Endothelial cell of hepatic sinusoid (primary cell): ENCODE measurements at regions not wholly inside any gene's neighbourhood (a gene's known extent, or its start where the extent isn't known, plus 50 kb on each side); places are given as distances from the start of the nearest gene placed in this dataset.
"Not testable (repeated sequence)": the region's sequence is repeated elsewhere in the genome, so short reads cannot be mapped to it uniquely, and the experiment has no call there.

ENCODE experiments used
- in situ Hi-C: cut with HindIII; loops from 2 replicates; pipeline ENCODE4 v1.10.0; 2017; ENCODE audit warnings: low sequenced_read_pairs

DNA sequence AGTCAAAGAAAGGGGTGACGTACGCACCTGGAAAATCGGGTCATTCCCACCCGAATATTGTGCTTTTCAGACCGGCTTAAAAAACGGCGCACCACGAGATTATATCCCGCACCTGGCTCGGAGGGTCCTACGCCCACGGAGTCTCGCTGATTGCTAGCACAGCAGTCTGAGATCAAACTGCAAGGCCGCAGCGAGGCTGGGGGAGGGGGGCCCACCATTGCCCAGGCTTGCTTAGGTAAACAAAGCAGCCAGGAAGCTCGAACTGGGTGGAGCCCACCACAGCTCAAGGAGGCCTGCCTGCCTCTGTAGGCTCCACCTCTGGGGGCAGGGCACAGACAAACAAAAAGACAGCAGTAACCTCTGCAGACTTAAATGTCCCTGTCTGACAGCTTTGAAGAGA, 117.0 kb upstream of the PTBP2 start:
- in situ Hi-C loops, result not testable (repeated sequence)

DNA sequence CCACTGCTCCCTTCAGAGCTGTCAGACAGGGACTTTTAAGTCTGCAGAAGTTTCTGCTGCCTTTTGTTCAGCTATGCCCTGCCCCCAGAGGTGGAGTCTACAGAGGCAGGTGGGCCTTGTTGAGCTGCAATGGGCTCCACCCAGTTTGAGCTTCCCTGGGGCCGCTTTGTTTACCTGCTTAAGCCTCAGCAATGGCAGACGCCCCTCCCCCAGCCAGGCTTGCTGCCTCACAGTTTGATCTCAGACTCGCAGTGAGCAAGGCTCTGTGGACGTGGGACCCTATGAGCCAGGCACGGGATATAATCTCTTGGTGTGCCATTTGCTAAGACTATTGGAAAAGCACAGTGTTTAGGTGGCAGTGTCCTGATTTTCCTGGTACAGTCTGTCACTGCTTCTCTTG, 104.2 kb upstream of the PTBP2 start:
- in situ Hi-C loops, result not testable (repeated sequence)

DNA sequence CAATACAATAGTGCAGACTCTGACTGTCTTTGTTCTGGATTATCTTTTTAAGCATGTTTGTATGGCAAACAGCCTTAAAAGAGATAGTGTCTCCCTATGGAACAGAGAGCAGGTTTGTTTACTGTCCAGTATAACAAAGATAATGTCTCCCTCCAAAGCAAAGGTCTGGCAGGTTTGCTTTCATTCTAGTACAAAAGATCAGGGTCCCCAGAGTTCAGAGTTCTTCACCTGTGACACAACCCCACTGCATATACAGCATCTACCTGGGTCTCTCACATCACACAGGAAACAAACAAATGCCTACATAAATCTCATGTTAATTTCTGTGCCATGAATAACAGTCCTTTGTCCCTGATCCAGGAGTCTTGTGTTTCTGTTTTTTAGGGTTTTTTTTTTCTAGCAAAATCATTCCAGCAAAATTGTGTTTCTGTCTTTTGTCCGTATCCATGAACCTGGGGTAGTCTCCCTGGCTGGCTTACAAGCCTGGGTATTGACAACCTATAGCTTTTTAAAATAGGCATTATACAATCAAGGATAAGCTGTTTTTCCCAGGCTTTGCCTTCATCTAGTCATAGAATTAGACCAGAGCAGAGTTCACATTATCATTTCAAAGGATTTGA, 89.4 kb upstream of the PTBP2 start:
- in situ Hi-C loops, result no loop called here

DNA sequence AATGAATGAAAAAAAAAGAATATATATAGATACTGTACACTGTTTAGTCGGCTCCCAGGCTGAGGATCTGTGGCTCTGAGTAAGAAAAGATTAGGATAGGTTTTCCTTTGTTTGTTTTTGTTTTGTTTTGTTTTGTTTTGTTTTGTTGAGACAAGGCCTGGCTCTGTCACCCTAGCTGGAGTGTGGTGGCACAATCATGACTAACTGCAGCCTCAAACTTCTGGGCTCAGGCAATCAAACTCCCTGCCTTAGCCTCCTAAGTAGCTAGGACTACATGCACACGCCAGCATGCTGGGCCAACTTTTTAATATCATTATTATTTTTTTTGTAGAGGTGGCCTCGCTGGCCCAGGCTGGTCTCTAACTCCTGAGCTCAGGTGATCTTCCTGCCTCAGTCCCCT, 87.9 kb upstream of the PTBP2 start:
- in situ Hi-C loops, result no loop called here

DNA sequence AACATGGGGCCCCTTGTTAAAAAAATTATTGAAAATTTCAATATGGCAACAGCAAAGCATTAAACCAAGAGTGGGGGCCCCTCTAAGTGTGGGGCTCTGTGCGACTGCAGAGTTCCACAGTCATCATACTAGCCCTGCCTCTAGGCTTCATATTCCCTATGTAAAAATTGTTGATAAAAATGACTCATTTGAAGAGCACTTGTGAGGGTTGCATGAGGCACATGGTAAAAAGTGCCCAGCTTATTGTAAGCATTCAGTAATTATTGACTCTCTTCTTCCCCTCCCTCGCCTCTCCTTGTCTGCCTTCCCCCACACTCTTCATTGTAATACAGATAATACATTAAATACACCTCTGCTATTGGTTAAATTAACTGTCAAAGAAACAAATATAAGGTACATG, 86.7 kb upstream of the PTBP2 start:
- in situ Hi-C loops, result no loop called here

DNA sequence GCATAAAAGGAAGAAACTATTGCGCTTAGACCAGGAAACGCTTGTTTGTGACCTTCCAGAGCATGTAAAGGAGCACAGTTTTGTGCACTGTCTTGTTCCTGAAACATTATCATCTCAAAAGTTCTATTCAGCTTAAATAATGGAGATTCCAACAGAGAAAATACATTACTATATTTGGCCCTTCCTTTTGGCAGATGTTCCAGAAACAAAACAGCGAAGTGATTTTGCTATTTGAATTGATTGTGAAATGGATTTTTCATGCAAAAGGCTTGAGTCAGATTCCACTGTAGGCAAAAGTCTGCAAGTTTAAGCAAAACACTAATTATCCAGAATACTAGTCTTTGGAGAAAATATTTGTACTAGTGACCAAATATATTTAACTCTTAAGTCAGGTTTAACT, 80.3 kb upstream of the PTBP2 start:
- in situ Hi-C loops, result no loop called here

DNA sequence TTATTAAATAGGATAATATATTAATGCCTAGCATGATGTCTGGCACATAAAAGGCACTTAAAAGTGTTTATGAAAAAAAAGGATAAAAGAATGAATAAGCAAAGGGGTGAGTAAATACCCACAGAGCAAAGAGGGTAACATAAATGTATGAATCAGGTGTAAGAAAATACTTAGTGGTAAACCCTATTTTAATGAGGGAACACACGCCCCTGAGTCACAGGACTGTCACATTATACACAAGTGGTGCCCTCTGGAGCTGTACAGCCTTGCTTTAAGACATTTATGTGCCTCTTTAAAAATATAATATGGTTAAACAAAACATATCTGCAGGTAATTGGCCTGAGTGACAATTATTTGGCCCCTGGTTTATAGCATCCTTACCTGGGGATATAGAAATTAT, 78.1 kb upstream of the PTBP2 start:
- in situ Hi-C loops, result no loop called here

DNA sequence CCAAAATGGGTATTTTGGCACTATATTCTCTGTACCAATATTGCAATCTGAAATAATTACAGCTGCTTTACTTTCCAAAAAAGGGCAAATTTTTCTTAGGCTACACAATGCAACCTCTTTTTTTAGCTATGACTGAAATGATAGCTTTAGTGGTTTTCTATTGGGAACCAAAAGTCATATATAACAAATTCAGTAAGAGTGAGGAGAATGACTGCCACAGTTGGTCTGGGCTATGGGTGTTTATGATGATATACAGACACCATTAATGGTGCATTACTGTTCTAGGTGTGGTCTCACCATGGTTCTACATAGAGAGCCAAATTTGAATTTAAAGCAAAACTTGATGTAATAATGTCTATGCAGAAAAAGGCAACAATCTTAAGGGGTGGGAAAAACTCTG, 72.3 kb upstream of the PTBP2 start:
- in situ Hi-C loops, result no loop called here

DNA sequence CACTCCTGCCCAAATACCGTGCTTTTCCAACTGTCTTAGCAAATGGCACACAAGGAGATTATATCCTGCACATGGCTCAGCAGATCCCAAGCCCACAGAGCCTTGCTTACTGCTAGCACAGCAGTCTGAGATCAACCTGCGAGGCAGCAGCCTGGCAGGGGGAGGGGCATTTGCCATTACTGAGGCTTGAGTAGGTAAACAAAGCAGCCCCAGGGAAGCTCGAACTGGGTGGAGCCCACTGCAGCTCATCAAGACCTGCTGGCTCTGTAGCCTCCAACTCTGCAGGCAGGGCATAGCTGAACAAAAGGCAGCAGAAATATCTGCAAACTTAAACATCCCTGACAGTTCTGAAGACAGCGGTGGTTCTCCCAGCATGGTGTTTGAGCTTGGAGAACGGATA, 70.1 kb upstream of the PTBP2 start:
- in situ Hi-C loops, result no loop called here

DNA sequence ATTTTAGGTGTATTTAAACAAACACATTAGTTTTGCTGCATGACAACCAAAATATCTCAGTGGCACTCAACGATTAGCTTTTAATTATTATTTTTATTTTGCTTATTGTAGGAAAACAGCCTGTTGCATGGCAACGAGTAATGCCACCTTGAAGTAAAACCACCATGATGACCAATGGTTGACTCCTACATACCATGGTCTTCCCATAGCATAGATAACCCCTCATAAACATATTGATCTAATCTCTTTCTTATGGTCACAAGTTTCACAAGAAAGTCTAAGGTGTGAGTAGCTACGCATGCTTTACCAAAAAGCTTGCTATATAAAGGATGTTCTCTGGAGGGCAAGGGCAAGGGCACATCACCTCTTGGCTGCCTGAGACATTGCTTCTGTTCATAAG, 61.5 kb upstream of the PTBP2 start:
- in situ Hi-C loops, result no loop called here

DNA sequence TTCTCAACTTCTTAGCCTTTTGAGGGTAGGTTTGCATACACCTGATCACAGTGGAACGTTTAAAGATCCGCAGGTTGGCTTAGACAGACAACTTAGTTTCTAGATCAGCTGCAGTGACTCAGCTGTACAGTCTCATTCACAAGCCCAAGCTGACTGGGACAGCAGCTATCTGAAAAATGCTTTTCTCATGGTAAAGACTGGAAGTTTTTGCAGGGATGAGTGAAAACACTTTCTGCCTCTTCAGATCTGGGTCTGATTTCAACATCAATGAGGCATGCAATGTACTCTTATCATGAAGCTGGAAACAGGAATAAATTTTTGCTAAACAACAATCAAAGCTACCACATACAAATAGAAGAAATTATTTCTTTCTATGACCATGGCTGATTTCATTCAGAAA, 61.1 kb upstream of the PTBP2 start:
- in situ Hi-C loops, result no loop called here
